ENCODE measurements at regions not wholly inside any gene's neighbourhood (a gene's known extent, or its start where the extent isn't known, plus 50 kb on each side); places are given as distances from the start of the nearest gene placed in this dataset.

DNA sequence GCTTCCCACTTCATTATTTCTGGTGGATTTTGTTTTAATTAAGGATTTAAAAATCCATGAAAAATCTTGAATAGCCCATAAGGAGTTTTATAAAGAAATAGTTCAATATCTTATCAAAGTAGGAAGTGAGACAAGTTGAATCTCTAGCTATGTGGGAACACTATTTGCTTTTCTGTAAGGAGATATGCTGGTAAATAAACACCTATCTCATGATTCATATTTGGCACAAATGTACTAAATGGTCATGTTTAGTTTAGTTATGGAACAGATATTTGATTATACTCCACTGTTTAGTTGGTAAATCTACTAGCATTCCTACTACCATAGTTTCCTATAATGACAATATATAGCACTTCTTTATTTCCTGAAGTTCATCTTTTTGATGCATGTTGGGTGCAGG, 239.9 kb upstream of the CEP162 start:
- no peaks in the 10 kb centered on the region for H3K4me1 ChIP-seq
- no peak for DNase-seq (ENCODE audit: extremely low spot score in 2 of 2)
- H3K27me3 ChIP-seq, result no peaks in the 10 kb centered on the region
- H3K36me3 ChIP-seq, result no peaks in the 10 kb centered on the region
- no peaks in the 10 kb centered on the region for H3K9me3 ChIP-seq
- H3K4me3 ChIP-seq, result no peak overlapping the region
- intact Hi-C loops (cut with DNase I), result no loop called here
- TF ChIP-seq POLR2A (IDR thresholded peaks at IDR 0.05) (no peak), POLR2AphosphoS5 (IDR thresholded peaks at IDR 0.05; ENCODE audit: insufficient read depth in 1 of 2, low read depth in 1 of 2) (no peak)
- TF ChIP-seq, protein P1, sequence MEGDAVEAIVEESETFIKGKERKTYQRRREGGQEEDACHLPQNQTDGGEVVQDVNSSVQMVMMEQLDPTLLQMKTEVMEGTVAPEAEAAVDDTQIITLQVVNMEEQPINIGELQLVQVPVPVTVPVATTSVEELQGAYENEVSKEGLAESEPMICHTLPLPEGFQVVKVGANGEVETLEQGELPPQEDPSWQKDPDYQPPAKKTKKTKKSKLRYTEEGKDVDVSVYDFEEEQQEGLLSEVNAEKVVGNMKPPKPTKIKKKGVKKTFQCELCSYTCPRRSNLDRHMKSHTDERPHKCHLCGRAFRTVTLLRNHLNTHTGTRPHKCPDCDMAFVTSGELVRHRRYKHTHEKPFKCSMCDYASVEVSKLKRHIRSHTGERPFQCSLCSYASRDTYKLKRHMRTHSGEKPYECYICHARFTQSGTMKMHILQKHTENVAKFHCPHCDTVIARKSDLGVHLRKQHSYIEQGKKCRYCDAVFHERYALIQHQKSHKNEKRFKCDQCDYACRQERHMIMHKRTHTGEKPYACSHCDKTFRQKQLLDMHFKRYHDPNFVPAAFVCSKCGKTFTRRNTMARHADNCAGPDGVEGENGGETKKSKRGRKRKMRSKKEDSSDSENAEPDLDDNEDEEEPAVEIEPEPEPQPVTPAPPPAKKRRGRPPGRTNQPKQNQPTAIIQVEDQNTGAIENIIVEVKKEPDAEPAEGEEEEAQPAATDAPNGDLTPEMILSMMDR (IDR thresholded peaks at IDR 0.05), result no peak
- no peak overlapping the region for H3K27ac ChIP-seq

GRCh38 chr6:84466511-84466910, 239.1 kb upstream of the CEP162 start:
- no peak overlapping the region for H3K27ac ChIP-seq
- DNase-seq (ENCODE audit: extremely low spot score in 2 of 2), result no peak
- no peaks in the 10 kb centered on the region for H3K4me1 ChIP-seq
- no peaks in the 10 kb centered on the region for H3K9me3 ChIP-seq
- TF ChIP-seq POLR2AphosphoS5 (IDR thresholded peaks at IDR 0.05; ENCODE audit: insufficient read depth in 1 of 2, low read depth in 1 of 2), result no peak
- TF ChIP-seq, protein P1 (IDR thresholded peaks at IDR 0.05), result no peak
- no peak for TF ChIP-seq POLR2A (IDR thresholded peaks at IDR 0.05)
- H3K4me3 ChIP-seq, result no peak overlapping the region
- no peaks in the 10 kb centered on the region for H3K36me3 ChIP-seq
- intact Hi-C loops (cut with DNase I), result no loop called here
- no peaks in the 10 kb centered on the region for H3K27me3 ChIP-seq

DNA sequence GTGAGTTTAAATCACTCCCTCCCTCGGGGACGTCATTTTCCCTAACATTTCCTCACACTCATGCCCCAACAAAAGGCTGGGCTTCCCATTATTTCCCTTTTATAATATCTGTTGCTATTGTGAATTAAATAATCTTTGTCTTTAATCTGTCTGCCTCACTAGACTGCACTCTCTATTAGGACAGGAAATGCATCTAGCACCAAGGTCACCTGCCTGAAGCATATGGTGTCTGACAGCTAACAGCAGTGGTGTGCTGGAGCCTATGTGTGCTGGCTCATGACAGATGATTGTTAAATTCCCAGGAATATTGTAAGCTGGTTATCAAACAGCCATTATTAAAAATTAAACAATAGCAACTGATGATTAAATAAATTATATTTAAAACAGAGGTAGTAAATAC, 237.0 kb upstream of the CEP162 start:
- Histone ChIP-seq H3K36me3 (no peaks in the 10 kb centered on the region), H3K27me3 (no peaks in the 10 kb centered on the region), H3K4me1 (no peaks in the 10 kb centered on the region), H3K27ac (no peak overlapping the region), H3K4me3 (no peak overlapping the region), H3K9me3 (no peaks in the 10 kb centered on the region)
- no peak for DNase-seq (ENCODE audit: extremely low spot score in 2 of 2)
- TF ChIP-seq POLR2A (IDR thresholded peaks at IDR 0.05), result no peak
- no peak for TF ChIP-seq POLR2AphosphoS5 (IDR thresholded peaks at IDR 0.05; ENCODE audit: insufficient read depth in 1 of 2, low read depth in 1 of 2)
- TF ChIP-seq, protein P1 (IDR thresholded peaks at IDR 0.05), result no peak
- intact Hi-C loops (cut with DNase I), result no loop called here

GRCh38 chr6:84462698-84463097, 235.3 kb upstream of the CEP162 start:
- no peaks in the 10 kb centered on the region for H3K9me3 ChIP-seq
- intact Hi-C loops (cut with DNase I), result no loop called here
- no peak for DNase-seq (ENCODE audit: extremely low spot score in 2 of 2)
- TF ChIP-seq POLR2A (IDR thresholded peaks at IDR 0.05), result no peak
- H3K4me3 ChIP-seq, result no peak overlapping the region
- H3K36me3 ChIP-seq, result no peaks in the 10 kb centered on the region
- H3K4me1 ChIP-seq, result no peaks in the 10 kb centered on the region
- H3K27me3 ChIP-seq, result no peaks in the 10 kb centered on the region
- H3K27ac ChIP-seq, result no peak overlapping the region

GRCh38 chr6:84461461-84461860, 234.0 kb upstream of the CEP162 start:
- Histone ChIP-seq H3K4me3 (no peak overlapping the region), H3K27me3 (no peaks in the 10 kb centered on the region), H3K9me3 (no peaks in the 10 kb centered on the region), H3K4me1 (no peaks in the 10 kb centered on the region), H3K27ac (no peak overlapping the region), H3K36me3 (no peaks in the 10 kb centered on the region)
- no peak for TF ChIP-seq POLR2AphosphoS5 (IDR thresholded peaks at IDR 0.05; ENCODE audit: insufficient read depth in 1 of 2, low read depth in 1 of 2)
- TF ChIP-seq, protein P1 (IDR thresholded peaks at IDR 0.05), result no peak
- no peak for TF ChIP-seq POLR2A (IDR thresholded peaks at IDR 0.05)
- no peak for DNase-seq (ENCODE audit: extremely low spot score in 2 of 2)
- intact Hi-C loops (cut with DNase I), result no loop called here

- Histone ChIP-seq H3K27ac (no peak overlapping the region), H3K27me3 (no peaks in the 10 kb centered on the region), H3K9me3 (no peaks in the 10 kb centered on the region), H3K4me3 (no peak overlapping the region), H3K4me1 (no peaks in the 10 kb centered on the region), H3K36me3 (no peaks in the 10 kb centered on the region)
- TF ChIP-seq, protein P1 (IDR thresholded peaks at IDR 0.05), result no peak
- TF ChIP-seq POLR2AphosphoS5 (IDR thresholded peaks at IDR 0.05; ENCODE audit: insufficient read depth in 1 of 2, low read depth in 1 of 2), result no peak
- no peak for TF ChIP-seq POLR2A (IDR thresholded peaks at IDR 0.05)
- intact Hi-C loops (cut with DNase I), result no loop called here
- DNase-seq (ENCODE audit: extremely low spot score in 2 of 2), result no peak
Observed at GRCh38 chr6:84460491-84460890, 233.0 kb upstream of the CEP162 start.
